Neural cell (in vitro differentiated cells): ENCODE measurements at regions not wholly inside any gene's neighbourhood (a gene's known extent, or its start where the extent isn't known, plus 50 kb on each side); places are given as distances from the start of the nearest gene placed in this dataset.

ENCODE experiments used
- H2AFZ ChIP-seq: fragments of 200-600, 300-800 bp; sonication (generic), shearing (Covaris generic); 2 replicates; pipeline ENCODE4 v1.6.0; 2014; ENCODE audit warnings: low read depth, mild to moderate bottlenecking, antibody characterized with exemption, low read length, moderate library complexity
- H3F3A ChIP-seq: fragments of 200-600 bp; shearing (Covaris generic); 2 replicates; pipeline ENCODE4 v1.6.1; 2016; ENCODE audit warnings: mild to moderate bottlenecking, moderate library complexity, mixed read lengths, antibody characterized with exemption, low read length; ENCODE audit not compliant: insufficient read depth, poor library complexity, severe bottlenecking
- H3K27ac ChIP-seq: fragments of 200-600, 300-800 bp; sonication (generic), shearing (Covaris generic); 2 replicates; pipeline ENCODE4 v1.5.1; 2014; ENCODE audit warnings: mild to moderate bottlenecking, low read length, moderate library complexity
- H3K27me3 ChIP-seq: fragments of 300-800, 200-600 bp; sonication (generic), shearing (Covaris generic); 2 replicates; pipeline ENCODE4 v1.6.0; 2014; ENCODE audit warnings: mild to moderate bottlenecking, low read depth, low read length, moderate library complexity; ENCODE audit not compliant: insufficient read depth
- H3K36me3 ChIP-seq: fragments of 300-800, 200-600 bp; sonication (generic), shearing (Covaris generic); 2 replicates; pipeline ENCODE4 v1.5.1; 2014; ENCODE audit warnings: mild to moderate bottlenecking, antibody characterized with exemption, low read length, moderate library complexity; ENCODE audit not compliant: insufficient read depth
- H3K4me2 ChIP-seq: fragments of 300-800, 200-600 bp; sonication (generic), shearing (Covaris generic); 2 replicates; pipeline ENCODE4 v1.6.0; 2014; ENCODE audit warnings: mild to moderate bottlenecking, low read length
- H3K4me3 ChIP-seq: fragments of 300-800, 200-600 bp; sonication (generic), shearing (Covaris generic); 2 replicates; pipeline ENCODE4 v1.5.1; 2014; ENCODE audit warnings: mild to moderate bottlenecking, low read length, moderate library complexity
- H3K79me2 ChIP-seq: fragments of 200-600 bp; shearing (Covaris generic); replicated peaks from 2 replicates; pipeline ENCODE4 v1.6.0; 2014; ENCODE audit warnings: mild to moderate bottlenecking, low read length, moderate library complexity; ENCODE audit not compliant: insufficient read depth
- H3K9ac ChIP-seq: fragments of 300-800, 200-600 bp; sonication (generic), shearing (Covaris generic); 2 replicates; pipeline ENCODE4 v1.6.1; 2016; ENCODE audit warnings: mild to moderate bottlenecking, low read length, mixed read lengths
- H3K9me2 ChIP-seq: fragments of 200-600 bp; shearing (Covaris generic); 2 replicates; pipeline ENCODE4 v1.6.1; 2016; ENCODE audit warnings: mild to moderate bottlenecking, low read length, mixed read lengths; ENCODE audit not compliant: insufficient read depth
- H3K9me3 ChIP-seq: fragments of 200-600, 300-800 bp; sonication (generic), shearing (Covaris generic); 2 replicates; pipeline ENCODE4 v1.6.1; 2016; ENCODE audit warnings: mild to moderate bottlenecking, mixed run types, low read length, moderate library complexity, mixed read lengths
- H4K20me1 ChIP-seq: fragments of 200-600 bp; shearing (Covaris generic); 2 replicates; pipeline ENCODE4 v1.6.1; 2016; ENCODE audit warnings: mild to moderate bottlenecking, mixed run types; ENCODE audit not compliant: insufficient read depth
- CTCF ChIP-seq: fragments of 450-650 bp; IDR thresholded peaks from 2 replicates; pipeline ENCODE4 v1.5.1; 2014; ENCODE audit warnings: antibody characterized with exemption, mild to moderate bottlenecking, moderate library complexity; ENCODE audit not compliant: poor library complexity, severe bottlenecking
- EP300 ChIP-seq: fragments of 450-650 bp; conservative IDR thresholded peaks from 2 replicates; pipeline ENCODE4 v1.6.1; 2014; ENCODE audit warnings: antibody characterized with exemption, mild to moderate bottlenecking, moderate library complexity; ENCODE audit not compliant: poor library complexity, severe bottlenecking
- EZH2 ChIP-seq: fragments of 200-600, 300-800 bp; shearing (Covaris generic), sonication (generic); IDR thresholded peaks from 2 replicates; pipeline ENCODE4 v1.6.1; 2014; ENCODE audit warnings: antibody characterized with exemption, low read length, borderline replicate concordance, mild to moderate bottlenecking; ENCODE audit not compliant: insufficient read depth, poor library complexity, severe bottlenecking
- MXI1 ChIP-seq: fragments of 450-650 bp; conservative IDR thresholded peaks from 2 replicates; pipeline ENCODE4 v1.6.1; 2014; ENCODE audit warnings: antibody characterized with exemption, mild to moderate bottlenecking; ENCODE audit not compliant: poor library complexity, severe bottlenecking
- POLR2AphosphoS5 ChIP-seq: IDR thresholded peaks from 2 replicates; pipeline ENCODE4 v1.6.1; 2012
- RAD21 ChIP-seq: fragments of 450-650 bp; conservative IDR thresholded peaks from 2 replicates; pipeline ENCODE4 v1.6.1; 2014; ENCODE audit warnings: antibody characterized with exemption, mild to moderate bottlenecking, moderate library complexity
- REST ChIP-seq: IDR thresholded peaks from 2 replicates; pipeline ENCODE4 v1.6.1; 2012; ENCODE audit warnings: borderline replicate concordance
- SMC3 ChIP-seq: fragments of 450-650 bp; conservative IDR thresholded peaks from 2 replicates; pipeline ENCODE4 v1.6.1; 2014; ENCODE audit warnings: antibody characterized with exemption, mild to moderate bottlenecking, moderate library complexity; ENCODE audit not compliant: poor library complexity
- TAF1 ChIP-seq: IDR thresholded peaks from 2 replicates; pipeline ENCODE4 v1.6.1; 2012; ENCODE audit warnings: low read depth

GRCh38 chr5:135158982-135159381 is 125.0 kb upstream of the PITX1 start:
- no peak for TF ChIP-seq CTCF
- TF ChIP-seq EZH2, result no peak
- TF ChIP-seq EP300, result no peak
- no peak for TF ChIP-seq MXI1
- TF ChIP-seq REST, result no peak
- TF ChIP-seq RAD21, result no peak
- no peak for TF ChIP-seq POLR2AphosphoS5
- TF ChIP-seq SMC3, result no peak
- no peak for TF ChIP-seq TAF1
- Histone ChIP-seq H3K36me3 (no peaks in the 10 kb centered on the region), H3K79me2 (no peaks in the 10 kb centered on the region), H3K4me3 (no peak overlapping the region), H3K27ac (no peak overlapping the region), H3K9me3 (no peaks in the 10 kb centered on the region), H3F3A (no peaks in the 10 kb centered on the region), H3K27me3 (no peaks in the 10 kb centered on the region), H2AFZ (no peak overlapping the region), H4K20me1 (no peaks in the 10 kb centered on the region), H3K9me2 (no peaks in the 10 kb centered on the region), H3K4me2 (no peak overlapping the region), H3K9ac (no peak overlapping the region)

DNA sequence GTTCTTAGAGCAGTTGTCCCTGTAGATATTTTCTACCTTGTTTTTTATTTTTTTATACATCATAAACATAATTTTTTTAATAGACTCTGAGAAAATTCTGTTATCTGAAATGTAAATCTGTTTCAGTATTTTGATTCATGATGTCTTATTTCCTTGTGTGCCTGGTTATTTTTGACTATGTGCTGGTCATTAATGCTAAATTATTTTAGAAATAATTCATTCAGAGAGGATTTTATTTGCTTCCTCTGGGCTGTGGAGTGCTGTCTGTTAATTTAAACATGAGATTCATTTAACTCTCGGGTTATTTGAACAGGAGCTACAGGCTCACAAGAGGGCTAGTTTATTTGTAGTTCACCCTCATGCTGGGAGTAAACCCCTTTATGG is 124.3 kb upstream of the PITX1 start:
- Histone ChIP-seq H3K4me3 (no peak overlapping the region), H3K36me3 (no peaks in the 10 kb centered on the region), H4K20me1 (no peaks in the 10 kb centered on the region), H3K4me2 (no peak overlapping the region), H3F3A (no peaks in the 10 kb centered on the region), H3K9me2 (no peaks in the 10 kb centered on the region), H3K79me2 (no peaks in the 10 kb centered on the region), H3K9me3 (no peaks in the 10 kb centered on the region), H3K27ac (no peak overlapping the region), H3K27me3 (no peaks in the 10 kb centered on the region), H2AFZ (no peak overlapping the region), H3K9ac (no peak overlapping the region)
- TF ChIP-seq SMC3 (no peak), POLR2AphosphoS5 (no peak), TAF1 (no peak), REST (no peak), EZH2 (no peak), CTCF (no peak), EP300 (no peak)
